HL-60 (cell line): ENCODE measurements at regions not wholly inside any gene's neighbourhood (a gene's known extent, or its start where the extent isn't known, plus 50 kb on each side); places are given as distances from the start of the nearest gene placed in this dataset.

Source experiments
- CTCF ChIP-seq: IDR thresholded peaks from one replicate; pipeline ENCODE4 v1.5.1; 2011; ENCODE audit warnings: low read length, control low read depth, inconsistent platforms; ENCODE audit not compliant: insufficient read depth
- GABPA ChIP-seq: IDR thresholded peaks from 2 replicates; pipeline ENCODE4 v1.6.1; 2012; ENCODE audit warnings: low read depth
- POLR2AphosphoS5 ChIP-seq: IDR thresholded peaks from 2 replicates; pipeline ENCODE4 v1.6.1; 2012; ENCODE audit warnings: low read depth
- REST ChIP-seq: IDR thresholded peaks from 2 replicates; pipeline ENCODE4 v1.6.1; 2012; ENCODE audit warnings: low read depth; ENCODE audit not compliant: insufficient replicate concordance
- SPI1 ChIP-seq: IDR thresholded peaks from 2 replicates; pipeline ENCODE4 v1.6.1; 2012; ENCODE audit warnings: low read depth, mild to moderate bottlenecking, borderline replicate concordance

- no peak for TF ChIP-seq CTCF
- TF ChIP-seq POLR2AphosphoS5: no peak
- no peak for TF ChIP-seq REST
- no peak for TF ChIP-seq GABPA
- TF ChIP-seq SPI1: no peak
These were observed 152.3 kb downstream of the PPARGC1A start for GRCh38 chr4:23737571-23737970.
